ENCODE measurements at regions not wholly inside any gene's neighbourhood (a gene's known extent, or its start where the extent isn't known, plus 50 kb on each side); places are given as distances from the start of the nearest gene placed in this dataset.

DNA sequence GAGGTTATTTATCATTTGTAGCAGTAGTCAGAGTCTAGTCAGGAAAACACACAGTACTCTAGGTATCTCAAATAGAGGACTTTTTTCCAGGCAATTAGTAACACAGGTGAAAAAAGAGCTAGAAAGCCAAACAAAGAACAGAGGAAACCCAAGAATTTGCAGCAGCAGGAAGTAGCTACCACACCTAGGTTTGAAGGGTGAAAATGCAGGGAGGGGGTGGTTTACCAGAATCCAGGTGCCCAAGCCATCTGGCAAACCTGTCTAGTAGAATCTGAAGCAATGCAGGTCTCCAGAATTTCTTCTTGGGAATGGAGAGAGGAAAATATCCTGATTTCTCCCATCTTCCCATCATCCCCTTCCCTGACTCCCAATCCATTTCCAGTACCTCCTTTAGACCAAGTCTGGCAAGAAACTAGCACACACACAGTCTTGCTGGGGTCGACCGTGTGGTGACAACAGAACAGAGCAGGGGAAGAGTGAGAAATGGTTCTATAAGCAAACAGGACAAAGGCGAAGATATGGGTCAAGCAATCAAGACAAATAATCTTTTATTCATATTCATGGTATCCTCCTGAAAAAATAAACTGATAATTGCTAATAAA lies 231.9 kb upstream of the MMADHC start:
- intact Hi-C loops (cut with micrococcal nuclease), result no loop called here
- H3K4me3 ChIP-seq (replicated peaks in 1 of 3; ENCODE audit: insufficient read depth in 1 of 3, low read depth in 1 of 3, low read length in 3 of 3), result no peak overlapping the region
- H3K4me1 ChIP-seq (ENCODE audit: control insufficient read depth, extremely low read depth, insufficient read depth, low read length), result no peaks in the 10 kb centered on the region
- CTCF ChIA-PET, result no interaction called here
- H3K36me3 ChIP-seq (ENCODE audit: control insufficient read depth in 2 of 2, extremely low read depth in 1 of 2, insufficient read depth in 2 of 2, low read length in 2 of 2), result no peaks in the 10 kb centered on the region
- H2AFZ ChIP-seq (ENCODE audit: low read depth, low read length), result no peak overlapping the region
- no peaks in the 10 kb centered on the region for H4K20me1 ChIP-seq (replicated peaks; ENCODE audit: control insufficient read depth, extremely low read depth, insufficient read depth, low read length)
- H3K79me2 ChIP-seq (ENCODE audit: control insufficient read depth, insufficient read depth, low read length), result no peaks in the 10 kb centered on the region
- no peaks in the 10 kb centered on the region for H3K9me1 ChIP-seq (replicated peaks; ENCODE audit: control insufficient read depth, extremely low read depth, insufficient read depth, low read length)
- no TSS peak for BruUV-seq (replicated peaks)
- no peak for TF ChIP-seq MAX (IDR thresholded peaks at IDR 0.05; ENCODE audit: insufficient read depth, insufficient read length)
- TF ChIP-seq POLR2A (IDR thresholded peaks at IDR 0.05; ENCODE audit: low read depth, low read length), result no peak
- TF ChIP-seq MYC (IDR thresholded peaks at IDR 0.05; ENCODE audit: low read depth, low read length), result no peak
- TF ChIP-seq POLR2AphosphoS5 (IDR thresholded peaks at IDR 0.05; ENCODE audit: insufficient read depth, low read depth, low read length), result no peak
- TF ChIP-seq GATA2 (IDR thresholded peaks at IDR 0.05; ENCODE audit: insufficient read depth, insufficient read length, low read depth, low read length), result no peak
- no peak for TF ChIP-seq EZH2 (IDR thresholded peaks at IDR 0.05; ENCODE audit: borderline replicate concordance, low read depth, low read length, severe bottlenecking)
- no peak for TF ChIP-seq CTCF (IDR thresholded peaks at IDR 0.05; ENCODE audit: extremely low read depth in 1 of 2, insufficient read depth in 1 of 2, low read depth in 1 of 2, low read length in 2 of 2)
- TF ChIP-seq FOS (IDR thresholded peaks at IDR 0.05; ENCODE audit: borderline replicate concordance, insufficient read depth, low read length), result no peak
- FAIRE-seq (no peak), DNase-seq (ENCODE audit: low read depth, low spot score) (no peak)
- H3K27me3 ChIP-seq (ENCODE audit: control insufficient read depth in 2 of 2, insufficient read depth in 2 of 2, low read length in 2 of 2), result no peaks in the 10 kb centered on the region
- no peak overlapping the region for H3K9ac ChIP-seq (replicated peaks; ENCODE audit: extremely low read depth, insufficient read depth, low read length)
- POLR2A ChIA-PET, result no interaction called here
- H3K4me2 ChIP-seq (ENCODE audit: insufficient read depth, low read length), result no peak overlapping the region
- no peaks in the 10 kb centered on the region for H3K9me3 ChIP-seq (replicated peaks; ENCODE audit: control insufficient read depth, insufficient read depth, low read length)
- no peak overlapping the region for H3K27ac ChIP-seq (ENCODE audit: insufficient read depth, low read depth, low read length)
- dilution Hi-C loops (cut with MboI; ENCODE audit: extremely low pct_ligation_motif_present, low sequenced_read_pairs), result no loop called here
